ENCODE measurements at regions not wholly inside any gene's neighbourhood (a gene's known extent, or its start where the extent isn't known, plus 50 kb on each side); places are given as distances from the start of the nearest gene placed in this dataset.

GRCh38 chr5:105882956-105883481 lies 1787.7 kb downstream of the EFNA5 start:
- no peaks in the 10 kb centered on the region for H3K27me3 ChIP-seq (ENCODE audit: insufficient read depth, low read length)
- ChIA-PET CTCF (ENCODE audit: partially characterized antibody) (interaction anchor here (0.6 kb wide), 1 partner anchor 283 kb away, joined by 3 read pairs; no protein-coding TSS in a partner anchor), POLR2A (ENCODE audit: partially characterized antibody) (no interaction called here)
- Mint-ChIP-seq H3K27ac (no peak overlapping the region), H3K27me3 (no peaks in the 10 kb centered on the region), H3K9me3 (peaks cover 0 to 12% (median 9%) of the 10 kb centered on the region in 8 donors), H3K36me3 (no peaks in the 10 kb centered on the region), H3K4me1 (no peaks in the 10 kb centered on the region), H3K4me3 (no peak overlapping the region)
- no peaks in the 10 kb centered on the region for H3K4me1 ChIP-seq (ENCODE audit: insufficient read depth, low read length)
- H3K36me3 ChIP-seq (ENCODE audit: insufficient read depth, low read length), result no peaks in the 10 kb centered on the region
- intact Hi-C loops (cut with micrococcal nuclease), result no loop called here
- H3K27ac ChIP-seq (ENCODE audit: low read depth, low read length), result no peak overlapping the region
- H3K9me3 ChIP-seq (ENCODE audit: control insufficient read depth in 1 of 2, low read length in 2 of 2), result no peaks in the 10 kb centered on the region
- no peak overlapping the region for H3K4me3 ChIP-seq (ENCODE audit: low read length in 2 of 2)
- no peak for DNase-seq

GRCh38 chr5:105878402-105878801 lies 1792.3 kb downstream of the EFNA5 start:
- H3K9me3 Mint-ChIP-seq, result peaks cover 0 to 11% (median 4%) of the 10 kb centered on the region in 8 donors
- DNase-seq, result no peak
- Histone ChIP-seq H3K36me3 (ENCODE audit: insufficient read depth, low read length) (no peaks in the 10 kb centered on the region), H3K27ac (ENCODE audit: low read depth, low read length) (no peak overlapping the region), H3K4me1 (ENCODE audit: insufficient read depth, low read length) (no peaks in the 10 kb centered on the region), H3K27me3 (ENCODE audit: insufficient read depth, low read length) (no peaks in the 10 kb centered on the region), H3K4me3 (ENCODE audit: low read length in 2 of 2) (no peak overlapping the region), H3K9me3 (ENCODE audit: control insufficient read depth in 1 of 2, low read length in 2 of 2) (no peaks in the 10 kb centered on the region)
- no peaks in the 10 kb centered on the region for H3K36me3 Mint-ChIP-seq
- no peaks in the 10 kb centered on the region for H3K4me1 Mint-ChIP-seq
- no peaks in the 10 kb centered on the region for H3K27me3 Mint-ChIP-seq
- no peak overlapping the region for H3K27ac Mint-ChIP-seq
- CTCF ChIA-PET (ENCODE audit: partially characterized antibody), result no interaction called here
- POLR2A ChIA-PET (ENCODE audit: partially characterized antibody), result no interaction called here
- H3K4me3 Mint-ChIP-seq, result no peak overlapping the region
- intact Hi-C loops (cut with micrococcal nuclease), result no loop called here

GRCh38 chr5:105877592-105877991 lies 1793.1 kb downstream of the EFNA5 start:
- Histone ChIP-seq H3K27me3 (ENCODE audit: insufficient read depth, low read length) (no peaks in the 10 kb centered on the region), H3K36me3 (ENCODE audit: insufficient read depth, low read length) (no peaks in the 10 kb centered on the region), H3K4me3 (ENCODE audit: low read length in 2 of 2) (no peak overlapping the region), H3K4me1 (ENCODE audit: insufficient read depth, low read length) (no peaks in the 10 kb centered on the region), H3K9me3 (ENCODE audit: control insufficient read depth in 1 of 2, low read length in 2 of 2) (no peaks in the 10 kb centered on the region), H3K27ac (ENCODE audit: low read depth, low read length) (no peak overlapping the region)
- POLR2A ChIA-PET (ENCODE audit: partially characterized antibody), result no interaction called here
- Mint-ChIP-seq H3K36me3 (no peaks in the 10 kb centered on the region), H3K4me3 (no peak overlapping the region), H3K9me3 (peaks cover 0 to 17% (median 7%) of the 10 kb centered on the region in 8 donors), H3K27me3 (no peaks in the 10 kb centered on the region), H3K4me1 (no peaks in the 10 kb centered on the region), H3K27ac (no peak overlapping the region)
- intact Hi-C loops (cut with micrococcal nuclease), result no loop called here
- CTCF ChIA-PET (ENCODE audit: partially characterized antibody), result no interaction called here
- no peak for DNase-seq

- H3K9me3 ChIP-seq (ENCODE audit: control insufficient read depth in 1 of 2, low read length in 2 of 2), result peaks cover 0 to under 1% of the 10 kb centered on the region in 2 donors
- no peaks in the 10 kb centered on the region for H3K36me3 Mint-ChIP-seq
- no peak overlapping the region for H3K27ac ChIP-seq (ENCODE audit: low read depth, low read length)
- H3K27me3 ChIP-seq (ENCODE audit: insufficient read depth, low read length), result no peaks in the 10 kb centered on the region
- H3K4me3 Mint-ChIP-seq, result no peak overlapping the region
- H3K36me3 ChIP-seq (ENCODE audit: insufficient read depth, low read length), result no peaks in the 10 kb centered on the region
- intact Hi-C loops (cut with micrococcal nuclease), result no loop called here
- no peak for DNase-seq
- H3K4me1 Mint-ChIP-seq, result no peaks in the 10 kb centered on the region
- no peak overlapping the region for H3K27ac Mint-ChIP-seq
- POLR2A ChIA-PET (ENCODE audit: partially characterized antibody), result no interaction called here
- peaks cover 3 to 23% (median 7%) of the 10 kb centered on the region in 8 donors for H3K9me3 Mint-ChIP-seq
- CTCF ChIA-PET (ENCODE audit: partially characterized antibody), result no interaction called here
- no peak overlapping the region for H3K4me3 ChIP-seq (ENCODE audit: low read length in 2 of 2)
- no peaks in the 10 kb centered on the region for H3K4me1 ChIP-seq (ENCODE audit: insufficient read depth, low read length)
- H3K27me3 Mint-ChIP-seq, result no peaks in the 10 kb centered on the region
Observed at GRCh38 chr5:105874316-105874715, 1796.4 kb downstream of the EFNA5 start.

GRCh38 chr5:105872569-105873270 lies 1798.0 kb downstream of the EFNA5 start:
- CTCF ChIA-PET (ENCODE audit: partially characterized antibody), result no interaction called here
- no peaks in the 10 kb centered on the region for H3K36me3 Mint-ChIP-seq
- intact Hi-C loops (cut with micrococcal nuclease), result no loop called here

GRCh38 chr5:105868038-105868780 lies 1802.5 kb downstream of the EFNA5 start:
- H3K27ac Mint-ChIP-seq, result no peak overlapping the region
- intact Hi-C loops (cut with micrococcal nuclease), result no loop called here

More at GRCh38 chr5:105872569-105873270, 1798.0 kb downstream of the EFNA5 start:
- Histone ChIP-seq H3K36me3 (ENCODE audit: insufficient read depth, low read length) (no peaks in the 10 kb centered on the region), H3K27ac (ENCODE audit: low read depth, low read length) (no peak overlapping the region), H3K4me3 (ENCODE audit: low read length in 2 of 2) (no peak overlapping the region), H3K4me1 (ENCODE audit: insufficient read depth, low read length) (no peaks in the 10 kb centered on the region), H3K27me3 (ENCODE audit: insufficient read depth, low read length) (no peaks in the 10 kb centered on the region), H3K9me3 (ENCODE audit: control insufficient read depth in 1 of 2, low read length in 2 of 2) (peaks cover 0 to 4% of the 10 kb centered on the region in 2 donors)
- H3K4me1 Mint-ChIP-seq, result no peaks in the 10 kb centered on the region
- no peaks in the 10 kb centered on the region for H3K27me3 Mint-ChIP-seq
- H3K4me3 Mint-ChIP-seq, result no peak overlapping the region
- peaks cover 2 to 23% (median 8%) of the 10 kb centered on the region in 8 donors for H3K9me3 Mint-ChIP-seq
- POLR2A ChIA-PET (ENCODE audit: partially characterized antibody), result no interaction called here
- no peak overlapping the region for H3K27ac Mint-ChIP-seq
- DNase-seq, result no peak

GRCh38 chr5:105865834-105866233 lies 1804.9 kb downstream of the EFNA5 start:
- CTCF ChIA-PET (ENCODE audit: partially characterized antibody), result no interaction called here
- no peak for DNase-seq
- H3K36me3 Mint-ChIP-seq, result no peaks in the 10 kb centered on the region

More at GRCh38 chr5:105868038-105868780, 1802.5 kb downstream of the EFNA5 start:
- POLR2A ChIA-PET (ENCODE audit: partially characterized antibody), result no interaction called here
- Histone ChIP-seq H3K27ac (ENCODE audit: low read depth, low read length) (no peak overlapping the region), H3K27me3 (ENCODE audit: insufficient read depth, low read length) (no peaks in the 10 kb centered on the region), H3K36me3 (ENCODE audit: insufficient read depth, low read length) (no peaks in the 10 kb centered on the region), H3K4me3 (ENCODE audit: low read length in 2 of 2) (no peak overlapping the region), H3K9me3 (ENCODE audit: control insufficient read depth in 1 of 2, low read length in 2 of 2) (peaks cover 0 to 8% of the 10 kb centered on the region in 2 donors), H3K4me1 (ENCODE audit: insufficient read depth, low read length) (no peaks in the 10 kb centered on the region)
- H3K9me3 Mint-ChIP-seq, result peaks cover 2 to 35% (median 16%) of the 10 kb centered on the region in 8 donors
- H3K27me3 Mint-ChIP-seq, result no peaks in the 10 kb centered on the region
- H3K4me1 Mint-ChIP-seq, result no peaks in the 10 kb centered on the region
- DNase-seq, result no peak
- CTCF ChIA-PET (ENCODE audit: partially characterized antibody), result no interaction called here
- no peaks in the 10 kb centered on the region for H3K36me3 Mint-ChIP-seq
- H3K4me3 Mint-ChIP-seq, result no peak overlapping the region

More at GRCh38 chr5:105865834-105866233, 1804.9 kb downstream of the EFNA5 start:
- H3K4me1 ChIP-seq (ENCODE audit: insufficient read depth, low read length), result no peaks in the 10 kb centered on the region
- no peaks in the 10 kb centered on the region for H3K36me3 ChIP-seq (ENCODE audit: insufficient read depth, low read length)
- Mint-ChIP-seq H3K27ac (no peak overlapping the region), H3K4me1 (no peaks in the 10 kb centered on the region), H3K9me3 (peaks cover 2 to 36% (median 15%) of the 10 kb centered on the region in 8 donors), H3K4me3 (no peak overlapping the region), H3K27me3 (no peaks in the 10 kb centered on the region)
- no peak overlapping the region for H3K4me3 ChIP-seq (ENCODE audit: low read length in 2 of 2)
- POLR2A ChIA-PET (ENCODE audit: partially characterized antibody), result no interaction called here
- H3K27ac ChIP-seq (ENCODE audit: low read depth, low read length), result no peak overlapping the region
- H3K27me3 ChIP-seq (ENCODE audit: insufficient read depth, low read length), result no peaks in the 10 kb centered on the region
- intact Hi-C loops (cut with micrococcal nuclease), result no loop called here
- peaks cover 0 to 12% of the 10 kb centered on the region in 2 donors for H3K9me3 ChIP-seq (ENCODE audit: control insufficient read depth in 1 of 2, low read length in 2 of 2)
